C4-2B (cell line): ENCODE measurements at regions not wholly inside any gene's neighbourhood (a gene's known extent, or its start where the extent isn't known, plus 50 kb on each side); places are given as distances from the start of the nearest gene placed in this dataset.

Experiments
- CTCF ChIP-seq: fragments of 450-650 bp; conservative IDR thresholded peaks from 2 replicates; pipeline ENCODE4 v1.5.1; 2017; ENCODE audit warnings: mild to moderate bottlenecking
- ZFX ChIP-seq: fragments of 450-650 bp; IDR thresholded peaks from 2 replicates; pipeline ENCODE4 v1.6.1; 2017

GRCh38 chr7:25967278-25968204 is 184.5 kb upstream of the NFE2L3 start:
- TF ChIP-seq CTCF (no peak), ZFX (no peak)
